ENCODE measurements at regions not wholly inside any gene's neighbourhood (a gene's known extent, or its start where the extent isn't known, plus 50 kb on each side); places are given as distances from the start of the nearest gene placed in this dataset.

DNA sequence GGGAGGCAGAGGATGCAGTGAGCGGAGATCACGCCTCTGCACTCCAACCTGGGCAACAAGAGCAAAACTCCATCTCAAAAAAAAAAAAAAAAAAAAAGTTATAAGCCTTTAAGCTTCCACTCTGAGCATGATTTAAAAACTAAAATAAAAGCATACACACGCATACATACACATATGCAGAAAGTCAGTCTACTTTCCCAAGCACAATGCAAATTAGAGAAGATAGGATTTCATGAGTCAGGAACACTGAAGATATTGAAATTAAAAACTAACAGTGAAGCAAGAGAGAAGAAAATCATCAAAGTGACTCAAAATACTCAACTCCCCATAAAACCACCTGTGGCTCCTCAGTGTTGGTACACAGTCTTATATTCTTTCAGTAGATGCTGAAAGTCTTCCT, 1009.5 kb upstream of the WWC1 start:
- DNase-seq (ENCODE audit: low read depth), result no peak
- no peak for TF ChIP-seq CTCF (IDR thresholded peaks at IDR 0.05; ENCODE audit: insufficient read depth, low read depth, low read length, missing control alignments)
- no peak overlapping the region for H3K4me3 ChIP-seq (ENCODE audit: low read length)

GRCh38 chr5:167283691-167284090, 1007.8 kb upstream of the WWC1 start:
- no peak for TF ChIP-seq CTCF (IDR thresholded peaks at IDR 0.05; ENCODE audit: insufficient read depth, low read depth, low read length, missing control alignments)
- H3K4me3 ChIP-seq (ENCODE audit: low read length), result no peak overlapping the region
- DNase-seq (ENCODE audit: low read depth), result no peak

DNA sequence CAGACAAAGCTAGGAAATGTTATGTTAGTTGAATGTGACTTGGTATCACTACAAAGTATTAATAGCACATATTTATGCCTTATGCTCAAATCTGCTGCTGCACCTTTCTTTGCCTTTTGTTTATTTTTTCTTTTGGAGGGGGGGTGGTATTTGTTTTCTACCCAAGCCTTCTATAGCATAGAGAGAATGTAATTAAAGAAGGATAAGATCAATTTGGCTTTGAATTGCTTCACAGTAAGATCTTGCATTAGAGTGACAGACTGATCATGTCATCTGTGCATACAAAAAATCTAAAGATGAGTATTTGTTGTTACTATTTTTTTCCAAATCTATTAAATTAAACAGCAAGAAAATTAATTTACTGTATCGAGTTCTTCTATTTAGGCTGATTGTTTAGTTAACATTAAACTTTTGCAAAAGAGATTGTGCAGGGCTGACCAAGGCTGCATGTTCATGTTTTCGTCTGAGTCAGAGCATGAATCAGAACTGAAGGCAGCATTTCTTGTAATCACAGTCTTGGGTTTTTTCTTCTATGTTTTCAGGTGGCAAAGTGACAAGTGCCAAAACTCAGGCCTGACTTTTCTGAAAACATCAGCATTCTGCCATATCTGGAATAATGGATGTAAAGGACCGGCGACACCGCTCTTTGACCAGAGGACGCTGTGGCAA, 1007.1 kb upstream of the WWC1 start:
- H3K4me3 ChIP-seq (ENCODE audit: low read length), result no peak overlapping the region
- peak; percentile 64 for DNase-seq (ENCODE audit: low read depth)
- TF ChIP-seq CTCF (IDR thresholded peaks at IDR 0.05; ENCODE audit: insufficient read depth, low read depth, low read length, missing control alignments), result no peak

DNA sequence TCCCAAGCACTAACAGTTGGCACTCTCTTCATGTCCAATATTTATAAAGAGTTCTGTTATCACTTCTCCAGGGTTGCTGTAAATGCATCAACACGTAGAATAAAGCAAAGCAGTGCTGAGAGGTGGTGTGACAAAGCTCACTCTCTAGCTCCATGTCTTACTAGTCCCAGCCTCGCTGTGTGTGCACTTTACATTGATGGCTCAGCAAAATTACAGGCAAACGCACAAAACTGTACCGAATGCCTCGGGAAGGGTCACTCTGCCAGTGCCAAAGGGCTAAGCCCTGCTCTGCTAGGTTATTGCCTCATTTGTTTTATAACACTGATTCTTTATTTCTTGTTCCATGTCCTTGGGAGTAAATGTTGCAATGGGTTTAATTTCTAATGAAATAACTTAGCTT, 1005.9 kb upstream of the WWC1 start:
- no peak for DNase-seq (ENCODE audit: low read depth)
- no peak for TF ChIP-seq CTCF (IDR thresholded peaks at IDR 0.05; ENCODE audit: insufficient read depth, low read depth, low read length, missing control alignments)
- H3K4me3 ChIP-seq (ENCODE audit: low read length), result no peak overlapping the region

DNA sequence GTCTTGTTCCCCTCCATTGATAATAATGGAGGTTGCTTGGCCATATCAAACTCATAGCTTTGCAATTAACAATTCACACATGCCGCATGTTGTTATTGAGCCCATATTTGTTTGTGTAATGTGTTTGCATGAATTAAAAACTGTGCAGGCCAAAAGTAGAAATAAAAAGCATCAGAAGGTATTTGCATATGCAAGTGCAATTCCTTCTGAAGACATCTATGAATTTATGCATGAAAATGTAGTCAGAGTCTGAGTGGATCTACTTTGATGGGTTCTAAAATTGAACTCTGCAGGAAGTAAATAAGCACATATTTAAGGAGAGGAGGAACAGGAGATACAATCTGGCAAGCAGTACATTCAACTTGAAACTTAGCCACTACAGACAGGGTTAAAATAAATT, 1004.6 kb upstream of the WWC1 start:
- H3K4me3 ChIP-seq (ENCODE audit: low read length), result no peak overlapping the region
- no peak for TF ChIP-seq CTCF (IDR thresholded peaks at IDR 0.05; ENCODE audit: insufficient read depth, low read depth, low read length, missing control alignments)

GRCh38 chr5:167290478-167290877, 1001.0 kb upstream of the WWC1 start:
- H3K4me3 ChIP-seq (ENCODE audit: low read length), result no peak overlapping the region
- DNase-seq (ENCODE audit: low read depth), result no peak
- TF ChIP-seq CTCF (IDR thresholded peaks at IDR 0.05; ENCODE audit: insufficient read depth, low read depth, low read length, missing control alignments), result no peak

More for the DNA sequence above, 1004.6 kb upstream of the WWC1 start:
- DNase-seq (ENCODE audit: low read depth), result no peak
